NCI-H187 treated with DMSO at 0.1 percent for 48 hours (cell line): ENCODE measurements at regions not wholly inside any gene's neighbourhood (a gene's known extent, or its start where the extent isn't known, plus 50 kb on each side); places are given as distances from the start of the nearest gene placed in this dataset.

Experiments
- DNase-seq: peaks from one replicate; lab custom pipeline; 2025; lab: John Stamatoyannopoulos, UW

DNA sequence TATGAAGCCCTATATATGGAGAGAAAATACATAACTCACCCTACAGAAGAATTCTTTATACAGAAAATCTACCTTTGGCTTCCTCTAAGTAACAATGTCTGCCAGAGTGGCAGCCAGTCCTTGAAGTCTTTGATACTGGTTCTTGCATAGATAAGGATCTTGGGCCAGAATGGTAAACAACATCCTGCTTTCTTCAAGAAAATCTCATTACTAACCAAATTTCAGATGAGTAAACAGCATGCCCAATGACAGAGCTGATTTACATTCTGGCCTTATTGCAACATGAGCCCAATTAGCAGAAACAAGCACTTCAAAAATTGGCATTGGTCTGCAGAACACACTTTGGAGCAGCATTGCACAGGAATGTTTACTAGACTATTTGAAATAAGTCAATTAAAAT, 336.5 kb upstream of the ST6GAL2 start:
- no peak for DNase-seq

DNA sequence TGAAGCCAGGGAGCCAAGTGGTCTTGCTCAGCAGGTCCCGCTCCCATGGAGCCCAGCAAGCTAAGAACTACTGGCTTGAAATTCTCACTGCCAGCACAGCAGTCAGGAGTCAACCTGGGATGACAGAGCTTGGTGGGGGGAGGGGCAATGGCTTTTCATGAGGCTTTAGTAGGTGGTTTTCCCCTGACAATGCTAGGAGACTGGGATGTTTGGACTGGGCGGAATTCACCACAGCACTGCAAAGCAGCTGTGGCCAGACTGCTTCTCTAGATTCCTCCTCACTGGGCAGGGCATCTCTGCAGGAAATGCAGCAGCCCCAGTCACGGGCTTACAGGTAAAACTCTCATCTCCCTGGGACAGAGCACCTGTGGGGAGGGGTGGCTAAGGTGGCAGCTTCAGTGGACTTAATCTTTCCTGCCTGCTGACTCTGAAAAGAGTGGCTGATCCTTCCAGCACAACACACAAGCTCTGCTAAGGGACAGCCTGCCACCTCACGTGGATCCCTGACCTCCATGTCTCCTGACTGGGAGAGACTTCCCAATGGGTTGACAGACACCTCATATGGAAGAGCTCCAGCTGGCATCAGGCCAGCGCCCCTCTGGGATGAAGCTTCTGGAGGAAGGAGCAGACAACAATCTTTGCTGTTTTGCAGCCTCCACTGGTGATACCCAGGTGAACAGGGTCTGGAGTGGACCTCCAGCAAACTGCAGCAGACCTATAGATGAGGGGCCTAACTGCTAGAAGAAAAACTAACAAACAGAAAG, 349.7 kb upstream of the ST6GAL2 start:
- no peak for DNase-seq

DNA sequence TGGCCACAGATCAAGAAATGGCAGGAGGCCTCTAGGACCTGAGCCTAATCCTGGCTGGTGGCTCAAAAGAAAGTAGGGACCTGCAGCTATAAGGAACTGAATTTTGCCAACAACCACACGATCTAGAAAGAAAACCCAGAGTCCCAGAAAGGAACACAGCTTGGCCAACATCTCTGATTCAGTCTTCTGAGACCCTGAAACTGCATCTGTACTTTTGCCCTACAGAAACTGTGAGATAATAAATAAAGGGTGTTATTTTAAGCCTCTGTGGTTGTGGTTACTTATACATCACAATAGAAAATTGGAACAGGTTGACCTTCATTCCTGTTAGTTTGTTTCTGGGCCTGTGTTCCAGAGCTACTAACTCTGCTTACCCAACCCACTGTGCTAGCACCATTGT, 356.8 kb upstream of the ST6GAL2 start:
- no peak for DNase-seq

DNA sequence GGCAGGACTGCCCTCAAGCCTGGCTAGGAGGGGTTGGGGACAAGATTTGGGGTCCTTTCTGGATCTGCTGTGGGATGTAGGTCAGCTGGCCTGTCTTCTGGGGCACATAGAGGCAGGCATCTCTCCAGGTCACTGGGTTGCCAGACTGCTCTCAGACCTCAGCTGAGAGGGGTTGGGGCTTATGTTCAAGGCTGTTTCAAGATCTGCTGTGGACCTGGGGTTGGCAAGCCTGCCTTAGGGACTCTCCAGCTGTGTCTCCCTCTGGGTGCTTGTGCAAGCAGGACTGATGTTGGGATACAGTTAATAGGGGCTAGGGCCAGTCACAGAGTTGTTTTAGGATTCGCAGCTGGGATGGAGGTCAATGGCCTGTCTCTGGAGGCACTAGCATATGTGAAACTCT, 363.0 kb upstream of the ST6GAL2 start:
- no peak for DNase-seq

DNA sequence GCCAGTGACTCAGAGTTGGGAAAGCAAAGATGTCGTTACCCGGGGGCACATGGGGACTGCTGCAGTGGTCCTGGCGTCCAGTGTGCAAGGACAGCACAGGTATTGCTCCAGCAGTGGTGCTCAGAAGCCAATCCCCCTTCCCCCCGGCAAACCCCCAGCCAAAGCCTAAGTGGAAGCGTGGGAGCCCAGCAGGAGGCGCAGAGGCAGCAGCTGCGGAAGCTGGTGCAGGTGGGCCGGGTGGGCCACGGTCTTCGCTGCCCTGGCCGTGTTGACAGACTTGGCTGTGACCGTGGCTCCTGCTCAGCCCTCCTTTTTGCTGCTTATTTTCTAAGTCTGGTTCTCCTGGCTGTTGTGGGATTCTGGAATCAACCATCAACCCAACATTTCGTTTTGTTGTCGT, 369.8 kb upstream of the ST6GAL2 start:
- no peak for DNase-seq

DNA sequence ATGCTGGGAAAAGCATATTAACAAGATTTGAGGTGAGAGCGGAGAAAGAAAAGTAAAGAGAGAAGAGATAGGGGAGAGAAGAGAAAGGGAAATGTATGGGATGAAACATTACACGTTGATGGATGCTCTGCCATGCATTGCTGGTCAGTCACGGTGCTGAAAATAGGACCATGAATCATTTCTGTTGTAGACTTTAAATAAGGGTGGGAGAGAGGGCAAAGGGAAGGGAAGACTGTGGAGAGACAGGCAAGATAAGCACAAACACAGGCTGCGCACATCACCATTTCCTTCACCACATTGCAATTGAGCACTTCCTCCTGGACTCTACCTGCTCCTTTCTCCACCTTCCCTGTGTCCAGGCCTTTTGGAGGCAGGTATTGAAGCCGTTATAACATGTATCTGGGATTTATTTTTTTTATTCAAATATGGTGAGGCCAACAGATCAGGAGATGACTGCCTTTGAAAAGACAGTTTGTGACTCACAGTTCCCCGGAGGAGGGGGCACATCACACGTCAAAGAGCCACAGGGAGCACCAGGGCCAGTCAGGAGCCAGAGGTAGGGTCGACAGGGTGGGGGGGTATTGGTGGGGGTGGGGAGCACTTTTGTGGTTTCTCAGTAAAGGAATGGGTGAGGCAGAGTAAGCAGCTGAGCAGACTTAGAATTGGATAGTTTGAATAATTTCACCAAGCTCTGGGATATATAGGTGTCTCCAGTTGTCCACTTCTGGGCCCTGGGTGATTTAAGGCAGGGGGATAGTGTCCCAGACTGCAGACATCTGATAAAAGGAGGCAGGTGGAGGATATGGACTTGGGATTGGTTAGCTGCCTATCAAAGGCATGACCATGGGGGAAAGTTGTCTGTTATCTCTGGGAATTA, 372.8 kb upstream of the ST6GAL2 start:
- no peak for DNase-seq

DNA sequence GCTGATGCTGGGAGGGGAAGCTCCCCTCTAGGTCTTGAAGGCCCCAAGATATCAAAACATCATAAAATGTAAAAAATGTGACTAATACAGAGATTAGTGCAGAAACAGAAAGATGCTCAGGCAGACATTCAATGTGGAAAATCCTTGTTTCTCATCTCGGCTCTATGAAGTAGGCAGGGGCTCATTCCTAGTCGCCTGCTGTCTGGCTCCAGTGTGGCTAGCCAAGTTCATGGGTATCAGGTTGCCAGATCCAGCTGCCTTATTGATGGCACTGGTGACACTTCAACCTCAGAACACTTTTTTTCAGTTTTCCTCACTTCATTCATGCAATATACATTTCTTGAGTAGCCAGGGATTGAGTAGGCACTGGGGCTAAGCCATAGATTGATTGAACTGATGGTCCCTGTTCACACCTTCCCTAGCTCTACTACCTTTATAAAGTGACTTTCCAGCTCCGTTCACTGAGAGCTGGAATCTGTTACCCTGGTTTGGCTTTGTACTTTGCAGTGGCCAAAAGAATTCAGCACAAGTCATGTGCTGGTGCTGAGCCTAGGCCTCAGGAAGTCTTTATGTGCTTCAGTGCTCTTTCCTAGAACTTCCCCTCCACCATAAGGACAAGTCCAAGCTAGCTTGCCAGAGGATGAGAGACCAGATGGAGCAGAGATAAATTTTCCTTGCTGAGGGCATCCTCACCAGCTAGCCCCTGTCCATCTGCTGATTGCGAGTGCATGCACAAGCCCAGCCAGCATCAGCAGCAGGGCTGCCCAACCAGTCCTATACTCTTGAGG, 373.6 kb upstream of the ST6GAL2 start:
- no peak for DNase-seq

DNA sequence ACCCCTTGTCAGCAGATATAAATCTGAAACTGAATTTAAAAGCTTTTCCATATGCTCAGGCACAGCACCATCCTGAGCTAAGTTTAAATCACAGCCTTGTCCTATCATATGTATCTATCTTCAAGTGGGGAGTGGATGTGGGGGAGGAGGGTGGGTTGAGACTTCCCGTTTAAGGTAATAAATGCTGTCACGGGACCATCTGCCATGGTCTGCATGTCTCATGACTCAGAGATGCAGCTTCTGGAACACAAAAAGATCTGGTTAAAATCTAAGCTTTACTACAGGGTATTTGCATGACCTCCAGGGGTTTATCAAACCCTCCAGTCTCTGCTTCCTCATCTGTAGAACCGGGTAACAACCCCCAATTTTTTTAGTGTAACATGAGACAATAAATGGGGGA, 377.7 kb upstream of the ST6GAL2 start:
- no peak for DNase-seq

DNA sequence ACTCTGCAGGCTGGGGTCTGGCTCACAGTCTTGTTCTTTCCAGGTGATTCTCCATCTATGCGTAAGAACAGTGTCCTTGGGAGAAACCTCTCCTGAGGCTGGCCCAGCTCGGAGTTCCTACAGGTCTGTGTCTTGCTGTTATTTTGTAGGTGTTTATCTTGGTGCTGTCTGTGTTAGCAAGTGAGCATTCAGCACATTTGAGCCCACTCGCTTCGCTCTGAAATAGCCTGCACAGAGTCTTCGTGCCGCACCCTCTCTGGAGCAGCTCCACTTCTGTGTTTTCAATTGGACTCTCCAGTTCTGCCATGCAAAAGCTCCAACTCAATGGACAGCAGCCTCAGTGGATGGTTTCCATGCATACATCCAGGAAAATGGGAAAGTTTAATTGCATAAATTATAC, 378.2 kb upstream of the ST6GAL2 start:
- no peak for DNase-seq

DNA sequence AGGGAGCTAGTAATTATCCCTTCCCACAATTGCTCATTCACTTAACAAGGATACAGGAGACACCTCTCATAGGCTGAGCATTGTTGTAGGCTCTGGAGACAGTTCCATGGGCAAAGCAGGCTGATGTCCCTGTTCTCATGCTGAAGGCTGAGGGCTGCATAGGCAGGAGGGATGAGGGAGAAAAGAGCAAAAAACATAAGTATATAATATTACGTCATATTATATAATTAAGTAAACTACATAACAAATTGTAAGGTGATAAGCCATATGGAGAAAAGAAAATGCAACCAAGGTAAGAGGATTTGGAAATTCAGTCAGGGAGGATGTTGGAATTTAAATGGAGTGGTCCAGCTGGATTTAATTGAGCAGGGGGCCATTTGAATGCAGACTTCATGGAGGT, 380.6 kb upstream of the ST6GAL2 start:
- no peak for DNase-seq

DNA sequence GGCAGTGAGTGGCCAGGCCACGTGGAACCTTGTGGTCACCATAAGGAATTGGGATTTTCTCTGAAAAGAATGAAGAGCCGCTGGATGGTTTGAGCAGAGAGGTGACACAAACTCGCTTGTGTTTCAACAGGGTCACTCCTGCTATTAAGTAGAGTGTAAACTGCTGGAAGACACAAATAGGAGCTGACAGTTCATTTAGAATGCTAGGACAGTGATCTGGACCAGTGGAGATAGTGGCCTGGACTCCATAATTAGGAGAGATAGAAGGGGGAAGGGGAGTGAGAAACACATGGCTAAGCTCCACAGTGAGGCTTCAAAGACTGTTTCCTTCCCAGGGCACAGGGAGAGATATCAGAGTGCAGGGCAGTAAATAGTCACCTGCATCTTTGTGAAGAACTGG, 381.1 kb upstream of the ST6GAL2 start:
- DNase-seq: no peak

DNA sequence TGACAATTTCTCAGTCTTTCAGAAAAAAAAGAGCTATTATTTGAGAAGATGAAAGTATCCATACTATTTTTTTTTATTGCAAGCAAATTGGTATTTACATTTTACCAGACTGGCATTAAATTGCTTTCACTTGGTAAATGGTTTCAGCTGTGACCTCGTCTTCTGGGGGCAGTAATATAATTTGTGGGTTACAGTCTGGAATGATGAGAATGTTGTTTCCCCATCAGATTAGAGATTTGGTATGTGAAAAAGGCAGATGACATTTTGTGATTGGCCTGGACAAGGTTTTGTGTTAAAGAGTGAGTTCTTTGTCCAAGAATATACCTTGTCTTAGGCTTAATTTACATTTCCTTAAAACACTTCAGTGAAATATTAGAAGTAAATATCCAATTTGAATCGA, 390.1 kb upstream of the ST6GAL2 start:
- no peak for DNase-seq

DNA sequence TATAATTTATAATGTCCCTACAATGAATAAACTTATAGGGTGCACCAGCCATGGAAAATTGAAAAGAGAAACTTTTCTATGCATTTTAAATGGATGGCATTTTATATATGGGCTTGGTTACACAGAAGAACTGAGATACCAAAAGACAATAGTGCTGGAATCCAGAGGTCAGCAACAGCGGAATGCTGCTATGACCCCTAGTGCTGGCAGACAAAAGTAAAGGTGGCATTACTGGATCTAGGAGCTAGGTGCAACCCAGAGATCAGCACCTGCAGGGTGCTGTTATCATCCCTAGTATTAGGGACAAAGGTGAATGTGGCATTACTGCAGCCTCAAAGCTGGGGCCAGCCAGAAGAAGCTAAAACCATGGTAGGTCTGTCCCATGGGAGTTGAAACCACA, 392.7 kb upstream of the ST6GAL2 start:
- DNase-seq: no peak

DNA sequence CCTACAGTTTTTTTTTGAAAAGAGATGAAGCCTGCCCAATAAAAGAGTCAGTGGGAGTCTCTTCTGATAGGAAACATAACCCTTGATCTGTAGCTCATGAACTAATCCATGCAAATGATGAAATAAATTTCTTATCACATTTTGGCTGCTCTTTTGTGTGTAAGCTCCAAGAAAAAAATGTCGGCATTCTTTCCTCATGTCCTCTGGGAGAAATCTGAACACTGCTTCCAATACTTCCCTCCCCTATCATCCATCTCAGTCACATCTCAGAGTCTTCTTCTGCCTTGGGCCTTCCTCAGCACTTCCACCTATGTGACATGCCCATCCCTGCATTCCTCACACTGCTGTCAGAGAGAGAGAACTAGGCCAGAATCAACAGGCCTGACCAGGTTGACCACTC, 395.7 kb upstream of the ST6GAL2 start:
- no peak for DNase-seq

DNA sequence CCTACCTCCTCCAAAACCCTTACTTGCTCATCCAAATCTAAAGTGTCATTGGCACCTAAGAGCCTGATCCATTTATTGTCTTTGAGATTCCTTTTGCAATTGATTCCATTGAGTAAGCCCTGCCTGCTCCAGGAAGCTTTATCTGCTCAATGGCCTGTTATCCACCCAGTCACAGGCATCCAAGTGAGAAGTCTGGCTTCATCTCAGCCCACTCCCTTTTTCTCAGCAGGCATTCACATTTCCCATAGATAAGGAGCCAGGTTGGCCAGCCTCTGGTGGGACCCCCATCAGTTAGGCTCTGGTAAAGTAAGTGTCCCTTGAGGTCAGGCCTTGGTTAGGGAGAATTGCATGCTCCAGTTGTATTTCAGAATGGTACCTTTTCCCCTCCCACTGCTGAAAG, 396.2 kb upstream of the ST6GAL2 start:
- no peak for DNase-seq

DNA sequence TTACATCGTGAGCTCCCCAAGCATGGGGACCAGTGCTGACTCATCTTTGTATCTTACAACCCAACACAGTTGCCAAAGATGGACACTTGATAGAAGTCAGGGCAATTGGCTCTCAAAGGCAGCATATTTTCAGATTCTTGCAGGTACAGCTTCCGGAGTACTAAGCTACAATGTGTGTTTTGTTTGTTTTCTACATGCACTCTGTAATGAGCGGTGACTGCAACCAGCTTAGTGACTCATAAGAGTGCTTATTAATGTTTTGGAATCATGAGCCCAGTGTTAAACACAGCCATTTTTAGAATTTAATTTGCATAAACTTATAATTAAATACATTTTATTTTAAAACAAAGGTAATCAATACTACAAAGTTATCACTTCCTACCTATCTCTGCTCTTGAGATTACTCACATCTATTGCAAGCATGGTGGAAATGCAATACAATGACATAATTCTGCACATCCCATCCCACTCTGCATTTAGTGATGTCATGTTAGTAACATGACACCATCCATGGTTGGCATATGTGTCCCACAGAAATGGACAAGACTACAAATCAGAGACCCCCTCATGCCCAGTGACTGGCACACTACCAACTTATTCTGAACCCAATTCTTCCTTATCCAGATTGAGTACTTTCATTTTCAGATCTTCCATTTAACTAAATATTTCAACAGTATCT, 399.8 kb upstream of the ST6GAL2 start:
- DNase-seq: no peak

DNA sequence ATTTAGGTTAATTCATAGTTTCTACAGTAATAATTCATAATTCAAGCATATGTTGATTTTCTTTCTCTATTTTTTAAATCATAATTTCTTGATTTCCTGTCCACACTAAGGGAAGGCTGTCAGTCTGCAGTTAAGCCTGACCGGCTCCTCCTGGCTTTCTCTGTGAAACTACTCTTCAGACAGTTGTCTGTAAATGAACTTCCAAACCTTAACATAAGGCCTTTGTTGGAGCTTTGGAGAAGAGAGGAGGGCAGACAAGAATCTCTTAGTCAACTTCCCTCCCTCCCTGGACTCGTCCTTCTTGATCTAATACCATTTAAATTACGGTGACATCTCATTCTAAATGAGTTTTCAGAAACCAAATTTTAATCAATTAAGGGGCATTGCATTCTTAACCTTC, 404.1 kb upstream of the ST6GAL2 start:
- no peak for DNase-seq

DNA sequence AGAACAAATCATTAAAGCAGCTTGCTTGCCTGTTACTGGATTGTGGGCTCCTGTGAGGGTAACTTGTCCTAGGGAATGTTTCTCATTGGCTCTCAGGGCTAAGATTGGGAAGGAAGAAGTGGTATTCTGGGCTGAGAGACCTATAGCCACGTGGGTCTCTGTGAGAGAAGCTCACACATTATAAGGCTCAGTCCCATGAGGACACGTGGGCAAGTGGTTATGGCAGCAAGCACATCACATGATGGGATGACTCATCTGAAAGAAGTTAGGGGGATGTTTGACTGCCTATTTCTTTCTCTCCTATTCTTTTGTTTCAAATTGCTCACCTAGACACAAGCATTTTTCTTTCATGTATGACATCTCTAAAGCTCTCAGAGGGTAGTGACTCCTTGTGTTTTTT, 418.0 kb upstream of the ST6GAL2 start:
- DNase-seq: no peak

DNA sequence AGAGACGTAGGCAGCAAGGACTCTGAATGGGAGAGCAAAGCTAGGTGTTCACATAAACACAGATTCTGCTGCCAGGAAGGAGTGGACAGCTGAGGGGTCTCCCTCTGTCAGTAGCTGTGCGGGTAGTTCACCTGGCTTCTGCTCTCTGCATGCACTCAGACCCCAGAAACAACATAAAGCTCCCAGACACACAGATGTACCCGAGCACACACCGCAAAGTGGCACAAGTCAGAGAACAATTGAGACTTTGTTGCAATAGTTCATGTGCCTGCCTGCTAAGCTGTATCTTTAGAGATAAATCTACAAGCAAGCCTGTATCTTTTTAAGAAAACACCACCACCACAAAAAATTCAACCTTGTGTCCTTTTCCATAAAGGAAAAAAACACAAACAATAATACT, 420.0 kb upstream of the ST6GAL2 start:
- DNase-seq: no peak

DNA sequence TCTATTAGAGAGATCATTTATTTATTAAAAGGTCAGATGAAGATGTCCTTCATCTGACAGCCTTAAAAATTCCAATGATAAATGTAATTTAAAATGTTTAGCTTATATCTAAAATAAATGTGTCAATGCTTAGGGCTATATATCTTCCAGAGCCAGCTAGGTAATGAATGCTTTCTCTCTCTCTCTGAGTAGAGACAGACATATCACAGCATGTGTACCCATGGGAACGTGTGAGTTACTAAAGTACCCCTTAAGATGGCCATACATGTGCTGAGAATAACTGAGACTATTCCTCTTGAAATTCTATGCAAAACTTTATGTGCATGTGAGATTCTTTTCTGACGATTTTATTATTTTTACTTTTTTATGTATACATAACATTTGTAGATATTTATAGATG, 420.9 kb upstream of the ST6GAL2 start:
- DNase-seq: no peak

DNA sequence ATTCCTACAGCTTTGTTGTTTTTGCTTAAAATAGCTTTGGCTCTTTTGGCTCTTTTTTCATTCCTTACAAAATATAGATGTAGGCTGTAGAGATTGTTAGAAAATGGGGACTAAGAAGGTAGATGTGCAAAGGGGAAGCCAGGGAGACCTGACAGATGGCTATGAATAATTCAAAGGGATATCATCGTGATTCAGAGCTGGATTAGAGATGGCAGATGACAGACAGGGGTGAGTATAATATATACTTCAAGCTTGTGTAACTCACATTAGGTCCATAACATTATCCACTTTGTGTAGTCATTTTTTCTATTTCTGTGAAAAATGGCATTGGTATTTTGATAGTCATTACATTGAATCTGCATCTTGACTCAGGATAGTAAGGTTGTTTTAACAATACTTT, 422.9 kb upstream of the ST6GAL2 start:
- DNase-seq: no peak

DNA sequence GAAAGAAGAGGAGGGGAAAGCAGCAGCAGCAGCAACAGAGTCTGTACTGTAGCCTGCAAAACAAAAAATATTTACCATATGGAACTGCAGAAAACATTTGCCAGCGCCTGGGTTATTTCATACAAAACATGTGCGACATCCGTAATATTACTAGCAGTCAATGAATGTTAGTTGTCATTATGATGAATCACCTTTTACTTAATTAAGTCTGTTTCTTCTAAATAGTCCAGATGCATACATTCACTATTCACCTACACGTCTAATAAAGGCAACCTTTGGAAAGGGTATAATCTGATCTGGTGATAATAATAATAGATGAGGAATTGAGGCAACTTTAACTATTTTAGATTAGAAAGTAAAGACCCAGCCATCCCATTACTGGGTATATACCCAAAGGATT, 426.3 kb upstream of the ST6GAL2 start:
- no peak for DNase-seq
